Tibial artery (tissue), 4 donors: ENCODE measurements at regions not wholly inside any gene's neighbourhood (a gene's known extent, or its start where the extent isn't known, plus 50 kb on each side); places are given as distances from the start of the nearest gene placed in this dataset.

Experiments
- DNase-seq, 2 donors: peaks; one replicate each; pipeline ENCODE4 v3.0.0-alpha.2; 2019
- H3K27ac ChIP-seq, 2 donors: fragments of 200-600 bp; sonication (generic) in 1 of 2; 1 replicate in 1 of 2; 2 replicates in 1 of 2; pipeline ENCODE4 v1.5.1; 2018 to 2019; ENCODE audit warnings: mild to moderate bottlenecking in 1 of 2
- H3K27me3 ChIP-seq, 2 donors: fragments of 200-600 bp; sonication (generic) in 1 of 2; one replicate each; pipeline versions ENCODE4 v1.5.1 to v1.6.0; 2016 to 2019
- H3K36me3 ChIP-seq, 3 donors: fragments of 200-600 bp; sonication (generic) in 2 of 3; one replicate each; pipeline ENCODE4 v1.5.1; 2016 to 2019; ENCODE audit warnings: mild to moderate bottlenecking in 2 of 3
- H3K4me1 ChIP-seq, 4 donors: fragments of 200-600 bp; sonication (generic) in 2 of 4; 1 replicate in 3 of 4; 2 replicates in 1 of 4; pipeline ENCODE4 v1.5.1; 2016 to 2019
- H3K4me3 ChIP-seq, 2 donors: fragments of 200-600 bp; sonication (generic) in 1 of 2; 1 replicate in 1 of 2; 2 replicates in 1 of 2; pipeline ENCODE4 v1.5.1; 2018 to 2019; ENCODE audit warnings: mild to moderate bottlenecking in 2 of 2
- H3K9me3 ChIP-seq, 3 donors: fragments of 200-600 bp; sonication (generic) in 1 of 3; one replicate each; pipeline ENCODE4 v1.5.1; 2016 to 2019
- CTCF ChIP-seq, 2 experiments: fragments of 200-600 bp in 1 of 2; fragments of 450-650 bp in 1 of 2; IDR thresholded peaks; one replicate each; pipeline ENCODE4 v1.5.1; 2017 to 2019; ENCODE audit warnings: antibody characterized with exemption in 2 of 2, mild to moderate bottlenecking in 1 of 2, moderate library complexity in 1 of 2
- intact Hi-C: fragments of 100-400 bp; cut with DNase I; formaldehyde crosslinking; loops from one replicate; pipeline ENCODE4 v1.15.0; 2023; ENCODE audit warnings: low total_unique reads

DNA sequence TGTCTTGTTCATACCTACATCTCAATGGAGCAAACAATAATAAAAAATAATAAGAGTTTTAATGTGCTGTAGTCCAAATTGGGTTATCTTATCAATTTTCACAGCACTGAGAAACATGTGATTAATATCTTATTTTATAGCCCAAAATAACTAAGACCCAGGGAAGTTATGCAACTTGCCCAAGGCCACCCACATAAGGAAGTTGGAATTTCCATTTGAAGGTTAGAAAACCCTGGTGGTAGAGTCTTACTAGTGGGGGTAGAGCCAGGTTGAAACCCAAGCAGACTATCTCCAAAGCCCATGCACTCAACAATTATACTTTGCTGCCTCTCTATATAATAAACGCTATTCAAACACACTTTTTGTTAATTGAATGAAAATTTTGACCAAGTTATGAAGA is 270.0 kb upstream of the CAND1 start:
- Histone ChIP-seq H3K4me1 (no peaks in the 10 kb centered on the region), H3K27ac (no peak overlapping the region), H3K27me3 (no peaks in the 10 kb centered on the region), H3K36me3 (no peaks in the 10 kb centered on the region), H3K4me3 (no peak overlapping the region), H3K9me3 (no peaks in the 10 kb centered on the region)
- no peak for DNase-seq
- intact Hi-C loops = no loop called here
- no peak for TF ChIP-seq CTCF (IDR thresholded peaks at IDR 0.05)

DNA sequence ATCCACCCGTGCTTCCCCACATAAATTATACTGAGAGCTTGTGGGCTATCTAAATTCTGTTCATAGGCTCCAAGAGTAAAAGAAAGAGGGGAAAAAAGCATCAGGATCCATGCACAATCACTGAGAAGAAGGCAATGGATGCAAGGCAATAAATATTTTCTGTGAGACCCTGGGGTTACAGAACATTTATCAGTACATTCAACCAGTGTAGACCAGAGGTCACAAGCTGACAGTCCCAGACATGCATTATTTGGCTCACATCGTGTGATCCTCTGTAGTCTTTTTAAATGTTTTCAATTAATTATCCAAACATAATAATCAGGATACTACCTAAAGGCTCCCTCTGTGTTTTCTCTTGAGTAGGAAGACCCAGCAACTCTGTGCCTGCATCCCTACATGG is 267.9 kb upstream of the CAND1 start:
- intact Hi-C loops = no loop called here
- Histone ChIP-seq H3K4me3 (no peak overlapping the region), H3K27ac (no peak overlapping the region), H3K36me3 (no peaks in the 10 kb centered on the region), H3K4me1 (no peaks in the 10 kb centered on the region), H3K27me3 (no peaks in the 10 kb centered on the region), H3K9me3 (no peaks in the 10 kb centered on the region)
- no peak for DNase-seq
- TF ChIP-seq CTCF (IDR thresholded peaks at IDR 0.05) = no peak

GRCh38 chr12:67002720-67003119 is 266.4 kb upstream of the CAND1 start:
- Histone ChIP-seq H3K36me3 (no peaks in the 10 kb centered on the region), H3K4me1 (no peaks in the 10 kb centered on the region), H3K27ac (no peak overlapping the region), H3K9me3 (no peaks in the 10 kb centered on the region), H3K27me3 (no peaks in the 10 kb centered on the region), H3K4me3 (no peak overlapping the region)
- DNase-seq = no peak
- no peak for TF ChIP-seq CTCF (IDR thresholded peaks at IDR 0.05)
- intact Hi-C loops = no loop called here

DNA sequence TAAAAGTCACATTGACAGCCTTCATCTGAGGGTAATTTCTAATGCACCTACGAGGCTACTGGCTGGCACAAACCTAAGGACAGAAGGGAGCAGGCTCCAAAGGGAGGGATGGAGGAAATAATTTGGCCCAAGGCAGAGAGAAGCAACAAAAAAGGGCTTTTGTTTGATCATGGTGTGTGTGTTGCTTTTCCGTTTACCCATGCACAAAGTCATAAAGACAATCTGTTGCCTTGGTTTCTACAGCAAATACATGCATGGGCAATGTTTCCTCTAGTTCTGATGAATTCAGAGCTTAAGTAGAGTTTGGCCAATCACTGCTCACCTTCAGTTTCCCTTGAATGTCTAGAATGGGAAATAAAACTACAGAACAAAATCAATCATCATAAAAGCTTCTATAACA is 262.5 kb upstream of the CAND1 start:
- no peaks in the 10 kb centered on the region for H3K27me3 ChIP-seq
- no peak for DNase-seq
- H3K9me3 ChIP-seq = no peaks in the 10 kb centered on the region
- H3K27ac ChIP-seq = no peak overlapping the region
- intact Hi-C loops = no loop called here
- no peak for TF ChIP-seq CTCF (IDR thresholded peaks at IDR 0.05)
- no peak overlapping the region for H3K4me3 ChIP-seq
- no peaks in the 10 kb centered on the region for H3K36me3 ChIP-seq
- no peaks in the 10 kb centered on the region for H3K4me1 ChIP-seq

- H3K36me3 ChIP-seq = no peaks in the 10 kb centered on the region
Measured at GRCh38 chr12:67014642-67015041, 254.5 kb upstream of the CAND1 start.

More at GRCh38 chr12:67014642-67015041, 254.5 kb upstream of the CAND1 start:
- H3K27me3 ChIP-seq = no peaks in the 10 kb centered on the region
- H3K4me3 ChIP-seq = no peak overlapping the region
- intact Hi-C loops = no loop called here
- H3K4me1 ChIP-seq = no peaks in the 10 kb centered on the region
- no peak overlapping the region for H3K27ac ChIP-seq
- no peaks in the 10 kb centered on the region for H3K9me3 ChIP-seq
- no peak for DNase-seq
- TF ChIP-seq CTCF (IDR thresholded peaks at IDR 0.05) = no peak
